ENCODE measurements at regions not wholly inside any gene's neighbourhood (a gene's known extent, or its start where the extent isn't known, plus 50 kb on each side); places are given as distances from the start of the nearest gene placed in this dataset.
A peak's percentile ranks its signal among the peaks of the same experiment; 100 is the strongest.
"Not testable (repeated sequence)": the region's sequence is repeated elsewhere in the genome, so short reads cannot be mapped to it uniquely, and the experiment has no call there.

- Histone ChIP-seq H3K9me3 (ENCODE audit: insufficient read depth, low read length) (no peaks in the 10 kb centered on the region), H3K27ac (ENCODE audit: low read length) (no peak overlapping the region), H3K79me2 (ENCODE audit: low read length) (no peaks in the 10 kb centered on the region), H2AFZ (ENCODE audit: low read depth, low read length) (0 out of 2 replicates have a peak overlapping the region, but pooled peaks have one; percentile 1), H3K27me3 (ENCODE audit: low read depth, low read length) (no peaks in the 10 kb centered on the region), H3K4me3 (ENCODE audit: low read length) (no peak overlapping the region), H3K9ac (ENCODE audit: low read length) (no peak overlapping the region), H3K4me2 (ENCODE audit: low read length) (no peak overlapping the region), H3K4me1 (ENCODE audit: low read length) (no peaks in the 10 kb centered on the region), H3K36me3 (replicated peaks; ENCODE audit: low read depth, low read length) (no peaks in the 10 kb centered on the region), H4K20me1 (ENCODE audit: insufficient read depth, low read length) (no peaks in the 10 kb centered on the region)
- TF ChIP-seq EZH2phosphoT487 (IDR thresholded peaks at IDR 0.05; ENCODE audit: low read depth): no peak
- no peak for TF ChIP-seq CTCF (IDR thresholded peaks at IDR 0.05; ENCODE audit: low read depth, low read length)
Observed at GRCh38 chr2:194483041-194483440, 1174.0 kb upstream of the SLC39A10 start.

DNA sequence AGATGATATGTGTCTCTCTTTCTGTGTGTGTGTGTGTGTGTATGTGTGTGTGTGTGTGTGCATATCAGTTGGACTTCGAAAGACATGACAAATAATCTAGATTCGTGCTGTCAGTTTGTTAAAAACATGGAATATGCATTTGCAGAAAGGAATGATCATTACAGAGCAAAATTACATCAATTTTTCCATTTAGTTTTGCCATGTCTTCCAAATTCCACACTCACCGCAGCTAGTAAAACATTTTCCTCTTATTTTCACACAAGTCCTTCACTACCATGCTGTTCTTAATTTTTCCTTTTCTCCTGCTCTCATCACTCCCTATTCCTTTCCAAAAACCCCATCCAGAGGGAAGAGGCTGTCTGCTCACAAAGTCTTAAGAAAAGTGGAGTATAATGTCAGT, 1191.4 kb upstream of the SLC39A10 start:
- Histone ChIP-seq H3K9ac (ENCODE audit: low read length) (no peak overlapping the region), H3K4me1 (ENCODE audit: low read length) (no peaks in the 10 kb centered on the region), H4K20me1 (ENCODE audit: insufficient read depth, low read length) (no peaks in the 10 kb centered on the region), H3K9me3 (ENCODE audit: insufficient read depth, low read length) (no peaks in the 10 kb centered on the region), H3K36me3 (replicated peaks; ENCODE audit: low read depth, low read length) (no peaks in the 10 kb centered on the region), H3K27ac (ENCODE audit: low read length) (no peak overlapping the region), H3K4me2 (ENCODE audit: low read length) (no peak overlapping the region), H3K4me3 (ENCODE audit: low read length) (no peak overlapping the region), H2AFZ (ENCODE audit: low read depth, low read length) (no peak overlapping the region), H3K27me3 (ENCODE audit: low read depth, low read length) (no peaks in the 10 kb centered on the region), H3K79me2 (ENCODE audit: low read length) (no peaks in the 10 kb centered on the region)
- TF ChIP-seq CTCF (IDR thresholded peaks at IDR 0.05; ENCODE audit: low read depth, low read length) (no peak), EZH2phosphoT487 (IDR thresholded peaks at IDR 0.05; ENCODE audit: low read depth) (no peak)

GRCh38 chr2:194464964-194465638, 1191.9 kb upstream of the SLC39A10 start:
- TF ChIP-seq CTCF (IDR thresholded peaks at IDR 0.05; ENCODE audit: low read depth, low read length) (no peak), EZH2phosphoT487 (IDR thresholded peaks at IDR 0.05; ENCODE audit: low read depth) (no peak)
- no peaks in the 10 kb centered on the region for H3K27me3 ChIP-seq (ENCODE audit: low read depth, low read length)

GRCh38 chr2:194462883-194463282, 1194.1 kb upstream of the SLC39A10 start:
- not testable (repeated sequence) for H3K36me3 ChIP-seq (replicated peaks; ENCODE audit: low read depth, low read length); H3K9me3 ChIP-seq (ENCODE audit: insufficient read depth, low read length); H3K4me2 ChIP-seq (ENCODE audit: low read length); H3K27ac ChIP-seq (ENCODE audit: low read length); H3K27me3 ChIP-seq (ENCODE audit: low read depth, low read length); H3K4me3 ChIP-seq (ENCODE audit: low read length); H3K9ac ChIP-seq (ENCODE audit: low read length); H4K20me1 ChIP-seq (ENCODE audit: insufficient read depth, low read length); H2AFZ ChIP-seq (ENCODE audit: low read depth, low read length); H3K79me2 ChIP-seq (ENCODE audit: low read length); H3K4me1 ChIP-seq (ENCODE audit: low read length)

More at GRCh38 chr2:194464964-194465638, 1191.9 kb upstream of the SLC39A10 start:
- Histone ChIP-seq H3K4me1 (ENCODE audit: low read length) (no peaks in the 10 kb centered on the region), H3K79me2 (ENCODE audit: low read length) (no peaks in the 10 kb centered on the region), H3K4me3 (ENCODE audit: low read length) (no peak overlapping the region), H3K4me2 (ENCODE audit: low read length) (no peak overlapping the region), H3K27ac (ENCODE audit: low read length) (no peak overlapping the region), H3K9ac (ENCODE audit: low read length) (no peak overlapping the region), H3K36me3 (replicated peaks; ENCODE audit: low read depth, low read length) (no peaks in the 10 kb centered on the region), H3K9me3 (ENCODE audit: insufficient read depth, low read length) (no peaks in the 10 kb centered on the region), H4K20me1 (ENCODE audit: insufficient read depth, low read length) (no peaks in the 10 kb centered on the region), H2AFZ (ENCODE audit: low read depth, low read length) (no peak overlapping the region)
